ENCODE measurements at regions not wholly inside any gene's neighbourhood (a gene's known extent, or its start where the extent isn't known, plus 50 kb on each side); places are given as distances from the start of the nearest gene placed in this dataset.

DNA sequence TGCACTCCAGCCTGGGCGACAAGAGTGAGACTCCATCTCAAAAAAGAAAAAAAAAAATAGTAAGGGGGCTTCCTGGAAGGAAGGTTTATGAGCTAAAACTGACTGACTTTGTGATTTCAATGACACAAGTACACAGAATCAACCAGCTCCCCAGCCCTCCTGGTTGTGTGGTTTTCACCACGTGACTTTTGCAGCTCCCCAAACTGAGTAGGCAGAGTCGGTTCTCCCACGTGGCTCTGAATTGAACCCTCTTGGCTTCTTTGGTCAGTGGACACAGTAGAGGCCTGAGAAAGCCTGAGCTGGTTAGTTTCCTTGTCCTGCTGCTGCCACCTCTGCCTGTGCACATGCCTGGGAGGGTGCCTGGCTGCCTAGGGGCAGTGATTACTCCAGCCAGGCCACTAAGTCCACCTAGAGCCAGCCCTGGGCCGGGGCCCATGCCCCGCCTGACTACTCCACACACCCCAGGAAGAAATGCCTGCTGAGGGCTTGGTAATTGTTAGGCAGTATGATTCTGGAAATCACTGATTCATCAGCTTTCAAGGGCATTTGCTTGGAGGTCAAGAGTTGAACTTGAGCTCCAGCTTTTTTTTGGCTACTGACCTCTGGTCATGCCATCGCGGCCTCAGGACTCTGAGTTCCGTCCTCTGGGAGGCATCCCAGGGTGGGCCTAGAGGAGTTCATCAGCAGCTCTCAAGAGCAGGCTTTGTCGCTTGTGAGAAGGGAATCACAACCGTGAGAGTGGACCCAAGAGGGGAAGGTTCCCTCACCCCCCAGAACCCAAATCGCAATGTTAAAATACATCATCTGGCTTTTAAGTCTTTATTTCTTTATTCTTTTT, 431.9 kb upstream of the HS6ST1 start:
- Histone ChIP-seq H3K27me3 (ENCODE audit: insufficient read depth, low read length) (peaks cover 8% of the 10 kb centered on the region), H2AFZ (ENCODE audit: low read length, unreplicated experiment) (no peak overlapping the region)

DNA sequence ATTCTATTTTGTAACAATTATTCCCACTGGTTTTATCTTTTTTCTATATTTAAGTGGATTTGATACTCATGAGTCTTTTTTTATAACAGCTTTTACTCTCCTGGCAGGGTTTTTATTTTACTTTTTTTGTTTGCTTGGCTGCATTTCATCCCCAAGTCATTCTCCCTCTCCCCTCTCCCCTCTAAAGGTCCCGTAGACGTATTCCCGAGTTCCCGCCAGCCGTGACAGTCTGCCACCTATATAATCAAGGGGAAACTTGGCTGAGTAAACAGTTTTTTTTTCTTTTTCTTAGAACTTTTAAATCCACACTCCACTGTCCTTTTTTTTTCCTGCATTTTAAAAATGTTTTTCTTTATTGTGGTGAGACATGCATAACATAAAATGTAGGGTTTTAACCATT, 433.1 kb upstream of the HS6ST1 start:
- H3K27ac ChIP-seq (ENCODE audit: low read depth, low read length) = no peak overlapping the region
- peaks cover 3% of the 10 kb centered on the region for H3K27me3 ChIP-seq (ENCODE audit: insufficient read depth, low read length)
- no peaks in the 10 kb centered on the region for H3K4me1 ChIP-seq (ENCODE audit: control insufficient read depth, insufficient read depth, low read length, unreplicated experiment)

More for the DNA sequence above, 431.9 kb upstream of the HS6ST1 start:
- no peak overlapping the region for H3K27ac ChIP-seq (ENCODE audit: low read depth, low read length)
- no peaks in the 10 kb centered on the region for H3K4me1 ChIP-seq (ENCODE audit: control insufficient read depth, insufficient read depth, low read length, unreplicated experiment)
- H3K4me3 ChIP-seq (ENCODE audit: low read depth, low read length) = no peak overlapping the region
- no peaks in the 10 kb centered on the region for H3K36me3 ChIP-seq (ENCODE audit: insufficient read depth, low read length)
- no peaks in the 10 kb centered on the region for H3K79me2 ChIP-seq (ENCODE audit: control insufficient read depth, insufficient read depth, low read length, unreplicated experiment)

GRCh38 chr2:128752691-128753263, 434.1 kb upstream of the HS6ST1 start:
- H3K4me3 ChIP-seq (ENCODE audit: low read depth, low read length) = no peak overlapping the region
- no peaks in the 10 kb centered on the region for H3K36me3 ChIP-seq (ENCODE audit: insufficient read depth, low read length)
- H3K79me2 ChIP-seq (ENCODE audit: control insufficient read depth, insufficient read depth, low read length, unreplicated experiment) = no peaks in the 10 kb centered on the region
- H3K4me1 ChIP-seq (ENCODE audit: control insufficient read depth, insufficient read depth, low read length, unreplicated experiment) = no peaks in the 10 kb centered on the region
- no peak overlapping the region for H3K27ac ChIP-seq (ENCODE audit: low read depth, low read length)
- H3K27me3 ChIP-seq (ENCODE audit: insufficient read depth, low read length) = no peaks in the 10 kb centered on the region
- H2AFZ ChIP-seq (ENCODE audit: low read length, unreplicated experiment) = no peak overlapping the region

More for the DNA sequence above, 433.1 kb upstream of the HS6ST1 start:
- no peaks in the 10 kb centered on the region for H3K36me3 ChIP-seq (ENCODE audit: insufficient read depth, low read length)
- H3K4me3 ChIP-seq (ENCODE audit: low read depth, low read length) = no peak overlapping the region
- H3K79me2 ChIP-seq (ENCODE audit: control insufficient read depth, insufficient read depth, low read length, unreplicated experiment) = no peaks in the 10 kb centered on the region
- no peak overlapping the region for H2AFZ ChIP-seq (ENCODE audit: low read length, unreplicated experiment)

GRCh38 chr2:128753321-128753720, 434.7 kb upstream of the HS6ST1 start:
- Histone ChIP-seq H2AFZ (ENCODE audit: low read length, unreplicated experiment) (no peak overlapping the region), H3K36me3 (ENCODE audit: insufficient read depth, low read length) (no peaks in the 10 kb centered on the region), H3K4me1 (ENCODE audit: control insufficient read depth, insufficient read depth, low read length, unreplicated experiment) (no peaks in the 10 kb centered on the region), H3K27ac (ENCODE audit: low read depth, low read length) (no peak overlapping the region), H3K27me3 (ENCODE audit: insufficient read depth, low read length) (no peaks in the 10 kb centered on the region), H3K79me2 (ENCODE audit: control insufficient read depth, insufficient read depth, low read length, unreplicated experiment) (no peaks in the 10 kb centered on the region), H3K4me3 (ENCODE audit: low read depth, low read length) (no peak overlapping the region)

DNA sequence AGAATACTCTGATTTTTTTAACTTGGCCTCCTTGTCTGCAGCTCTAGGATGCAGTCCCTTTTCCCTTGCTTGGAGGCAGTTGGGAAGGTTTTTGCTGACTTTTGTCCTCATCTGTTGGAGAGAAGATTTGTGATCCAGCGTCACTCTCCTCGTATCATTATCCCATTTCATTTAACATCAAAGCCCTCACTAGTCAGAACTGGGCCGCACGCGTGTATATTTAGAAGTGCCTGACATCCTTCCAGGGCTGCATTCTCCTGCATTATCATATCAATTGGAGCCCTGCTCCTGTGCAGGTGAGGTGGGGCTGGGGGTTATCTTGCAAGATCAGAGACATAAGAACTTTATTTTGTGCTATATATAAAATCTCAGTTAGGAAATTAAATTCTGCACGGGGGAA, 435.1 kb upstream of the HS6ST1 start:
- Histone ChIP-seq H2AFZ (ENCODE audit: low read length, unreplicated experiment) (no peak overlapping the region), H3K4me1 (ENCODE audit: control insufficient read depth, insufficient read depth, low read length, unreplicated experiment) (no peaks in the 10 kb centered on the region), H3K4me3 (ENCODE audit: low read depth, low read length) (no peak overlapping the region), H3K79me2 (ENCODE audit: control insufficient read depth, insufficient read depth, low read length, unreplicated experiment) (no peaks in the 10 kb centered on the region), H3K36me3 (ENCODE audit: insufficient read depth, low read length) (no peaks in the 10 kb centered on the region), H3K27me3 (ENCODE audit: insufficient read depth, low read length) (no peaks in the 10 kb centered on the region), H3K27ac (ENCODE audit: low read depth, low read length) (no peak overlapping the region)

GRCh38 chr2:128754246-128754724, 435.6 kb upstream of the HS6ST1 start:
- H3K4me1 ChIP-seq (ENCODE audit: control insufficient read depth, insufficient read depth, low read length, unreplicated experiment) = no peaks in the 10 kb centered on the region
- H3K36me3 ChIP-seq (ENCODE audit: insufficient read depth, low read length) = no peaks in the 10 kb centered on the region
- H3K27me3 ChIP-seq (ENCODE audit: insufficient read depth, low read length) = no peaks in the 10 kb centered on the region
- no peaks in the 10 kb centered on the region for H3K79me2 ChIP-seq (ENCODE audit: control insufficient read depth, insufficient read depth, low read length, unreplicated experiment)
- no peak overlapping the region for H3K27ac ChIP-seq (ENCODE audit: low read depth, low read length)
- no peak overlapping the region for H3K4me3 ChIP-seq (ENCODE audit: low read depth, low read length)
- H2AFZ ChIP-seq (ENCODE audit: low read length, unreplicated experiment) = no peak overlapping the region

DNA sequence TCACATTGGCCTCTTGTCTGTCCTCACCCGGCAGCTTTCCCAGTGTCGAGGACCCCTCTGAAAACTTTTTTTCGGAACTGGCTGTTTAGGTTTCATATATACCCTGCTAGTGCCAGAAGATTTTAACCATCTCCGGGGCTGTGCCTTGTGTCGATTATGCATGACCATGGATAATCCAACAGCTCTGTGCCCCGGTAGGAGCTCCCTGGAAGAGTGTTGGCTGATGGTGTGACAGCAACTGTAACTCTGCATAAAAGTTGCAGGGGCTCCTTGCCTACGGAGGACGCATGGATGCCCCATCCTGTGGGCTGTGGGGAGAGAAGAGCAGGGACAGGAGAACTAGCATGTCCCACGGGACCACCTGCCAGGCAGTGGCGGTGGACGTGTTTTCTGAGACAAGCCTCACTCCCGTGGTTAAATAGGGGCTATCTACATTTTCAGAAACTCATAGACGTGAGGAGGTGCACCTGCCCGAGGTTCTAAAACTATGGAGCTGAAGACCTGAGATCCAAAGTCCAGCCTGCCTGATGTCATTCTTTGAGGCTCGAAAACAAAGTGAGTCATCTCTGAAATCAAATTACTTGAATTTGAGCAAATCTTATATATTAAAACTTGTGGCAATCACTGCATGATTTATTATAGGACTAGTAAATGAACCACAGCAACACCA, 437.2 kb upstream of the HS6ST1 start:
- Histone ChIP-seq H3K4me1 (ENCODE audit: control insufficient read depth, insufficient read depth, low read length, unreplicated experiment) (no peaks in the 10 kb centered on the region), H2AFZ (ENCODE audit: low read length, unreplicated experiment) (no peak overlapping the region), H3K27ac (ENCODE audit: low read depth, low read length) (no peak overlapping the region), H3K4me3 (ENCODE audit: low read depth, low read length) (no peak overlapping the region), H3K79me2 (ENCODE audit: control insufficient read depth, insufficient read depth, low read length, unreplicated experiment) (no peaks in the 10 kb centered on the region), H3K27me3 (ENCODE audit: insufficient read depth, low read length) (no peaks in the 10 kb centered on the region), H3K36me3 (ENCODE audit: insufficient read depth, low read length) (no peaks in the 10 kb centered on the region)

DNA sequence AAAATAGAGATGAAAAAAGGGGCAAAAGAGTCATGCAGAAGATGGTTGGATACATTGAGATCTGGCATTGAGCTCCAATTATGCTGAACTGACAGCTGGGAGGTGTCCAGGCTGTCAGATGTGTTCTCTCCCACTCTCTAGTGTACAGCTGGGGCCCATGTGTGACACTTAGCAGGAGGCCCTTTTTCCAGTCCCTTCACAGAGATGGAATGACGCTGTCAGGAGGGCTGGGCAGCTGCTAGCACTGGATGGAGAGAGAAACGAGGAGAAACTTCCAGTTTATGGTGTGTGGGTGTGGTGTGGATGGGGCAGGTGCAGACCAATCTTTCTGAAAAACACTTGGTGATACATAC, 437.7 kb upstream of the HS6ST1 start:
- no peaks in the 10 kb centered on the region for H3K4me1 ChIP-seq (ENCODE audit: control insufficient read depth, insufficient read depth, low read length, unreplicated experiment)
- no peaks in the 10 kb centered on the region for H3K27me3 ChIP-seq (ENCODE audit: insufficient read depth, low read length)
- no peak overlapping the region for H2AFZ ChIP-seq (ENCODE audit: low read length, unreplicated experiment)

GRCh38 chr2:128765811-128766210, 447.1 kb upstream of the HS6ST1 start:
- H3K4me3 ChIP-seq (ENCODE audit: low read depth, low read length) = no peak overlapping the region
- H3K27ac ChIP-seq (ENCODE audit: low read depth, low read length) = no peak overlapping the region
- H3K79me2 ChIP-seq (ENCODE audit: control insufficient read depth, insufficient read depth, low read length, unreplicated experiment) = no peaks in the 10 kb centered on the region
- no peaks in the 10 kb centered on the region for H3K36me3 ChIP-seq (ENCODE audit: insufficient read depth, low read length)
- no peaks in the 10 kb centered on the region for H3K27me3 ChIP-seq (ENCODE audit: insufficient read depth, low read length)
- H2AFZ ChIP-seq (ENCODE audit: low read length, unreplicated experiment) = no peak overlapping the region
- no peaks in the 10 kb centered on the region for H3K4me1 ChIP-seq (ENCODE audit: control insufficient read depth, insufficient read depth, low read length, unreplicated experiment)

More for the DNA sequence above, 437.7 kb upstream of the HS6ST1 start:
- no peak overlapping the region for H3K27ac ChIP-seq (ENCODE audit: low read depth, low read length)
- no peaks in the 10 kb centered on the region for H3K36me3 ChIP-seq (ENCODE audit: insufficient read depth, low read length)
- no peak overlapping the region for H3K4me3 ChIP-seq (ENCODE audit: low read depth, low read length)
- no peaks in the 10 kb centered on the region for H3K79me2 ChIP-seq (ENCODE audit: control insufficient read depth, insufficient read depth, low read length, unreplicated experiment)

- Histone ChIP-seq H3K4me3 (ENCODE audit: low read depth, low read length) (no peak overlapping the region), H3K27ac (ENCODE audit: low read depth, low read length) (no peak overlapping the region), H3K4me1 (ENCODE audit: control insufficient read depth, insufficient read depth, low read length, unreplicated experiment) (no peaks in the 10 kb centered on the region), H2AFZ (ENCODE audit: low read length, unreplicated experiment) (no peak overlapping the region), H3K79me2 (ENCODE audit: control insufficient read depth, insufficient read depth, low read length, unreplicated experiment) (no peaks in the 10 kb centered on the region), H3K36me3 (ENCODE audit: insufficient read depth, low read length) (no peaks in the 10 kb centered on the region), H3K27me3 (ENCODE audit: insufficient read depth, low read length) (no peaks in the 10 kb centered on the region)
Observed at GRCh38 chr2:128768041-128768440, 449.4 kb upstream of the HS6ST1 start.
